HG02973 (cell line): ENCODE measurements at regions not wholly inside any gene's neighbourhood (a gene's known extent, or its start where the extent isn't known, plus 50 kb on each side); places are given as distances from the start of the nearest gene placed in this dataset.
"Not testable (repeated sequence)": the region's sequence is repeated elsewhere in the genome, so short reads cannot be mapped to it uniquely, and the experiment has no call there.

Experiments
- ATAC-seq: cut with Tn5 transposase; IDR thresholded peaks from one replicate; pipeline ENCODE4 v1.9.1; 2021; ENCODE audit warnings: moderate library complexity; ENCODE audit not compliant: unreplicated experiment

DNA sequence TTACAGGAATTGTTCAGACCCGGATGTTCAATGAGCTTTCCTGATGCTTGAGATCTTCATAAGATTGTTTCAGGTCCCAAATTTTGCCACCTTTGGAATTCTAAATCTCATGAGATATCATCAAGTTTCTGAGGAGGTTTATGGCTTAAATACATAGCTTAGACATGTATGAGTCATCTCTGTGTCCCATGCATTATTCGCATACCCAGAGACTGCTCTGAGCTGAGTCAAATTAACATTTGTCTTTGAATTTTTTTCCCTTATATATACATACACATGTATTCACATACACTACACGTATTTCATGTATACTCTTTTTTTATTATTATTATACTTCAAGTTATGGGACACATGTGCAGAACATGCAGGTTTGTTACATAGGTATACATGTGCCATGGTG is 744.6 kb downstream of the BRINP1 start:
- no peak for ATAC-seq

DNA sequence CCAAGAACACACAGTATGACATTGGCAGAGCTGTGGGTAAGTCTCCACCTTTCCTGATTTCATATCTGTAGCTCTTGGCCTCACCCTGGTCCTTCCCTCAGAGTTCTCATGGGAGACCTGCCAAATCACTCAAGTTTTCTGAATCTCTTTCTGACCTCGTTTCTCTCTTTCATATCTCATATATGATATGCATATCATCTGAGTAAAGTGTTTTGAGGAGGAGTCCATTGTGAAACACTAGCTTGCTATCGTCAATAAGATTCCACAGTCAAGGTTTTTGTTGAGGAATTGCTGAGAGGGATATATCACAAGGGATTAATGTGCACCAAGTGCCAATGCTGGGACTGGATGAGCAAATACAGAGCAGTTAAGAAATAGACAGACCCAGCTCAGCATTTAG is 739.2 kb downstream of the BRINP1 start:
- no peak for ATAC-seq

DNA sequence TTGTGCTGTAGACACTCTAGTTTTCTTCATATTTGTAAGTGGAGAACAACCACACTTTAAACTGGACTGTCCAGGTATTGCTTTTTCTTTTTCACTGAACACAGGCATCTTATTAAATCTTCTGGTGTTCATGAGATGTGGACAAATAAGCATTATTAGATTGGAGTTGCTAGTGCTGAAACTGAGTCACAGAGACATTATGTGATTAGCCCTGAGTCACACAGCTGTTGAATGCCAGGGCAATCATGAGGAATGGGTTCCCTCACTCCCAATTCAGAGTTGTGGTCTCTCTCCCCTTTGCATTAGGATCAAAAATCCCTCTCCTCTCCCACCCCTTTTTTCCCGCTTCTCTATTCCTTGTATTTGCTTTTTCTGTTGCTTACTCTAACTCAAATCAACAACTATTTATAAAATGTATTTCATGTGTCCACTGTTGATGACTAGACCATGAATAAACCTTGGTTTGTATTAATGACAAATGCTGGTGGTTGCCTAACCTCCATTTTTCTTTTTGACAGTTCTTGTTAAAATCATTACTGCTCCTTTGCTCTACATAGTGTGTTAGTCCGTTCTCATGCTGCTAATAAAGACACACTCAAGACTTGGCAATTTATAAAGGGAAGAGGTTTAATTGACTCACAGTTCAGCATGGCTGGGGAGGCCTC is 738.2 kb downstream of the BRINP1 start:
- no peak for ATAC-seq

- ATAC-seq, result no peak
Observed at GRCh38 chr9:118631956-118632355, 737.3 kb downstream of the BRINP1 start.

GRCh38 chr9:118635416-118635815 is 733.8 kb downstream of the BRINP1 start:
- ATAC-seq, result no peak

GRCh38 chr9:118637681-118638080 is 731.6 kb downstream of the BRINP1 start:
- no peak for ATAC-seq

GRCh38 chr9:118640836-118641560 is 728.2 kb downstream of the BRINP1 start:
- no peak for ATAC-seq

- no peak for ATAC-seq
Observed at GRCh38 chr9:118643118-118643517, 726.1 kb downstream of the BRINP1 start.

GRCh38 chr9:118644066-118644465 is 725.2 kb downstream of the BRINP1 start:
- ATAC-seq, result no peak

DNA sequence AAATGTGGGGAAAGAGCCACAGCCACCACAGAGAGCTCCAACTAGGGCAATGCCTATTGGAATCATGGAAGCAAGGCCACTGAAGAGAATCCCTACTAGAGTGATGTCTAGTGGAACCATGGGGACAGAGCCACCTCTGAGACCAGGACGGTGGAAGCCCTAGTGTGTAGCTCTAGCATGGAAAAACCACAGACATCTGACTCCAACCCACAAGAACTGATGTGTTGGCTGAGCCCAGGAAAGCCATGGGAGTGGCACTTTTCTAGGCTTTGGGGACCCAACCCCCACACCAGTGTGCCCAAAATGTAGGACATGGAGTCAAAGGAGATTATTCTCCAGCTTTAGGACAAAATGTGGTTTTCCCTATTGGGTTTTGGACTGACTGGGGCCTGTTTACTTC is 721.9 kb downstream of the BRINP1 start:
- no peak for ATAC-seq

DNA sequence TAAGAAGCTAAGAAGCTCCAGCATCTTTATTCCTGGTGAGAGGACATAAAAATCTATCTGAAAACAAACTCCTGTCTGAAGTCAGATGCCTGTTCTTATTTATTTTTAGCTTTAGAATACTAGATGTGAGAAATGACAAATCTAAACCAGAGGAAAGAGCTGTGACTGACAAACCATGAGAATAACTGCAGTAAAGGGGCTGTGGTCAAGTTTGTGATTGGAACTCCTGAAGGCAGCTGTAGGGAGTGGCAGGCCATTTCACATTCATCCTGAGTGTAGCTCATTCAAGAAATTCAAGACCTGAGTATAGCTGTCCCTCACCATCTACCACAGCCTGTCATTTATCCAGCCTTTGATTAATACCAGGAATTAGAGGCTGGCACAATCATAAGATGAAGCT is 718.8 kb downstream of the BRINP1 start:
- no peak for ATAC-seq

GRCh38 chr9:118651511-118651910 is 717.7 kb downstream of the BRINP1 start:
- ATAC-seq, result no peak

- no peak for ATAC-seq
Observed at GRCh38 chr9:118652258-118652657, 717.0 kb downstream of the BRINP1 start.

GRCh38 chr9:118652912-118653311 is 716.3 kb downstream of the BRINP1 start:
- ATAC-seq, result no peak

DNA sequence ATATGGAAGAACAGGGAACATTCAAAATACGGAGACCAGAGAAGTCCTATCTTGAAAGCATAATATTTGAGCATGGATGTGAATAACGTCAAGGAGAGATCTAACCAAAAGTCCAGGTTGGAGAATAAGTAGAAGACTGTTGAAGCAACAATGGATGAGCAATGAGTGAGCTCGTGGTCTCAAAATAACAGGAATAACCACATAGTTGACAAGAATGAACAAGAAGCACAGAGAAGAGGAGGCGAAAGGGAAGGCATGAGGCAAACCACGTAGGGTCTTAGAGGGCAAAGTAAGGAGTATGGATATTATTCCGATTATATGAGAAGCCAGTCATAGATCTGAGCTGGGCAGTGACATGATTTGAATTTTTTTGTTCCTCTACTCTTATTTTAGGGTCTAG is 710.2 kb downstream of the BRINP1 start:
- ATAC-seq, result no peak

DNA sequence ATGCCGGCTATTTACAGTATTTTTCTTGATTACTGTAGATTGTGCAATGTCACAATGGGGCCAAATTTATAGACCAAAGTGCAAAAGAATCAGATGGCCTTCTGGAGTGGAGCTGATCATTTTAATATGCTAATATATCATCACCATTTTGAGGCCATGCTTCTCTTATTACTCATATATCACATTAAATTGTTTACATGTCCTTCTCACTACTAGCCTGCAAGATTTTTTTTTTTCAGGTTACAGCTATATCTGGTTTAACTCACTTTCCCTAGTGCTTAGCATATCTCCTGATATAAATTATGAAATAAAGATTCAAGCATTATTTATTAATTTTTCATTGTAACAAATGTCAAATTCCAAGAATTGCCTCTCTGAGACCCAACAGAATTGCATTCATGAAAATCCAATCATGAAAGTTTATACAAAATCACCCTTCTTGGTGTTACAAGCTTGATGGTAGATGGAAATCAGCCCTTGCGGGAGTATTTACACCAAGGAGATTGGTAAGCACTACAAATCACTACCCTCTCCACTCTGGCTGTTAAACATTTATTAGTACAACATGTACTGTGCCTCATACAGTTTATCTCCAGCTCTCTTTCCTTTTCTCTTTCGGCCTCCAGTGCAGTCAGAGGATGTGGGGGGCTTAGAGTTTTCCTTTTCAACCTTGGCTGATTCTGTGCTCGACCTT is 703.9 kb downstream of the BRINP1 start:
- ATAC-seq, result no peak

- no peak for ATAC-seq
Observed at GRCh38 chr9:118670011-118670953, 699.0 kb downstream of the BRINP1 start.

DNA sequence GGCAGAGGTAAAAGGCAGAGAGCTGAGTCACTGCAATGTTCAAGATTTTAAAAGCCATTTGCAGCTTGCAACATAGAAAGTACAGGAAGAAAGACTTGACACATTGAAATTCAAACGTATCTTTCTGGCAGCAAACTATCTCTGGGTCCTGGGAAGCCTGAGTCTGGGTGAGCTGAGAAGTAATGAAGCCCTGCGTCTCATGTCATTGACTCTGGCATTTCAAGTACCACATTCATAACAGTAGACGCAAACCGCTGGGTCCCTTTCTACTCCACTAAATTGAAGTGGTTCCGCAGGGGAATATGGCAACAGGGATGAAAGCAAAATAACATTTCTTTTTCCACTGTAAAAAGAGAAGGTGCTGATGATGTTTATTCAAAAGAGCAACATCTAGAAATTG is 694.3 kb downstream of the BRINP1 start:
- no peak for ATAC-seq

- not testable (repeated sequence) for ATAC-seq
Observed at GRCh38 chr9:118677936-118678653, 691.1 kb downstream of the BRINP1 start.

DNA sequence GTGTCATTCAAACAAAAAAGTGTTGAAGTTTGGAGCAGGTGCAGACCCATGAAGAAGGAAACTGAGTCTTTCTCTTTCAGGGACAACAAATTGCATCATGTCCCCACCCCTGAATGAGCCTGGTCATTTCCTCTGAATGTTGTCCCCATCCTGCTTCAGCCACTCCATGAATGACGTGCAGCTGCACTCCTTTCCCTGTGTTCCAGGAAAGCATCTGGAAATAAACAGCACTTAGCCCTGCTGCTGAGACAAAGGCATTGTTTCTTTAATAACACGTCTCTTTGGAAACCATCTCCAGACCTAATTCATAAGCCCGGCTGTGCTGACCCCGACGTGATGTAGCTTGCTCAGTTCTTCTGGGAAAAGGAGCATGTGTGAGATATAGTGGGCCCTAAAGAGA is 682.3 kb downstream of the BRINP1 start:
- ATAC-seq, result no peak
